ENCODE measurements at regions not wholly inside any gene's neighbourhood (a gene's known extent, or its start where the extent isn't known, plus 50 kb on each side); places are given as distances from the start of the nearest gene placed in this dataset.

- Mint-ChIP-seq H3K9me3 (ENCODE audit: low read depth) (no peaks in the 10 kb centered on the region), H3K4me3 (ENCODE audit: unreplicated experiment) (no peak overlapping the region), H3K27ac (ENCODE audit: unreplicated experiment) (no peak overlapping the region), H3K36me3 (ENCODE audit: low read depth) (no peaks in the 10 kb centered on the region), H3K27me3 (ENCODE audit: low read depth) (peaks cover 2% of the 10 kb centered on the region), H3K4me1 (ENCODE audit: low read depth) (no peaks in the 10 kb centered on the region)
- TF ChIP-seq CTCF (IDR thresholded peaks at IDR 0.05): no peak
- no peak for DNase-seq (ENCODE audit: low spot score)
These were observed 144.6 kb downstream of the SOX3 start for GRCh38 chrX:140360284-140360683.

DNA sequence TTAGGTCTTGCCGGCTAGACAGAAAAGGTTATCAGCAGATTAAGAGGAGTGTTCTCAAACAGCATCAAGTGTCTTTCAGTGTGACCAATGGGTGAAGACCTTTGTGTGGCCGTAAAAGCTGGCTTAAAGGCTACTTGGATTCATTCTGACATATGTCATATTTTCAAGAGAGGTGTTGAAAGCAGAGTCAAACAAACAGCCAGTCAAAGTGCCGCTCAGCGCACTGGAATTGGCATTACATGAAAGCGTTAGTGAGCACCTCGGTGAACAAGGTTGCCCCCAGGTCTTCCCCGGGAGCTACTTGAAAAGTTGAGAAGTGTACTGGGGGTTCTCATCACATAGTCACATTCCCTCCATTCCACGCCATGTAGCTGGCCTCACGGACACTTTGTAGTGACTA is 148.9 kb downstream of the SOX3 start:
- Mint-ChIP-seq H3K27ac (ENCODE audit: unreplicated experiment) (no peak overlapping the region), H3K4me1 (ENCODE audit: low read depth) (no peaks in the 10 kb centered on the region), H3K9me3 (ENCODE audit: low read depth) (no peaks in the 10 kb centered on the region), H3K4me3 (ENCODE audit: unreplicated experiment) (no peak overlapping the region), H3K27me3 (ENCODE audit: low read depth) (peaks cover 2% of the 10 kb centered on the region), H3K36me3 (ENCODE audit: low read depth) (no peaks in the 10 kb centered on the region)
- TF ChIP-seq CTCF (IDR thresholded peaks at IDR 0.05): no peak
- DNase-seq (ENCODE audit: low spot score): no peak

DNA sequence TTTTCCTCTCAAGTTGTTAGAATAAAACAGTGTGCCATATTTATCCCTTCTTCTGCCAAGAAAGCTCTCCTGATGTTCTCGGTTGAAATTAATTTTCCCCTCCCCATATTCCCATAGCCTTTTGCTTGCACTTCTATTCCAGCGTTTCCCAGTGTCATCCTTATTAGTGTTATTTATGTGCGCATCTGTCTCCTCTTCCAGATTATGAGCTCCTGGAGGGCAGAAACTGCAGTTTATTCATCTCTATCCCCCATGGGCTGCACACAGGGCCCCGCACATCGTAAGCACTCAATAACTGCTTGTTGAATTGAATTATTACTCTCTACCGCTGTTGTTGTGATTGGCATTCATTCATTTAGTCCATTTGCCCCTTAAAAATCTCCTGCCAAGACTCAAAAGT is 149.4 kb downstream of the SOX3 start:
- H3K4me3 Mint-ChIP-seq (ENCODE audit: unreplicated experiment): no peak overlapping the region
- DNase-seq (ENCODE audit: low spot score): no peak
- H3K27me3 Mint-ChIP-seq (ENCODE audit: low read depth): peaks cover 2% of the 10 kb centered on the region
- no peak for TF ChIP-seq CTCF (IDR thresholded peaks at IDR 0.05)
- H3K27ac Mint-ChIP-seq (ENCODE audit: unreplicated experiment): no peak overlapping the region
- H3K9me3 Mint-ChIP-seq (ENCODE audit: low read depth): no peaks in the 10 kb centered on the region
- no peaks in the 10 kb centered on the region for H3K36me3 Mint-ChIP-seq (ENCODE audit: low read depth)
- H3K4me1 Mint-ChIP-seq (ENCODE audit: low read depth): no peaks in the 10 kb centered on the region

DNA sequence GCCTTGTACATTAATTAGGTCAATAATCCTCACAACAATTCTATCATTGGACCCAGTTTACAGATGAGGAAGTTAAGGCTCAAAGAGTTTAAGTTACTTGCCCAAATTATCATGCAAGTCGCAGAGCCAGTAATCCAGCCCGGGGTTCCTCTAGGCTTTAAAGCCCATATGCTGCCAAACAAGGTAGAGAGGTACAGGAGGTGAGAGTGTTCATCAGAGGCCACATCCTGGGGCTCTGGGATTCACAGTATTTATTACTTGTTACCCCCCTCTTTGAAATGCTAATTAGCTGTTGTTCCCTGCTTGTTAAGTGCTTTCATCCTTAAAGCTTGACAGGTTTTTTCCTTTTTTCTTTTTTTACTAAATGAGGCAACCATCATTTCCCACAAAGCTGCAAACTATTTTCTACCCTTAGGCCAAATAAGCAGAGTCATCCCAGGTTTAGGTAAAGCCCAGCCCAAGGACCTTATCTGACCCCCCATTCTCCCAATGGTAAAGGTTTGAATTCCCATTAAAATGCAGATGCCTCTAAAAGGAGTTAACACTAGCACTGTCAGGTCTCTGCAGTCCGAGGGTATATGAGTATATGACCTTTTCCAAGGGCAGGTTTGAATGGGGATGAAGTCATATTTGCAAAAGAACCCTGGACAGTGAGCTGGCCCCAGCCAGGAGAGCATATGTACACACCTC is 150.3 kb downstream of the SOX3 start:
- no peak overlapping the region for H3K27ac Mint-ChIP-seq (ENCODE audit: unreplicated experiment)
- H3K9me3 Mint-ChIP-seq (ENCODE audit: low read depth): no peaks in the 10 kb centered on the region
- H3K4me3 Mint-ChIP-seq (ENCODE audit: unreplicated experiment): no peak overlapping the region
- no peaks in the 10 kb centered on the region for H3K4me1 Mint-ChIP-seq (ENCODE audit: low read depth)
- peaks cover 2% of the 10 kb centered on the region for H3K27me3 Mint-ChIP-seq (ENCODE audit: low read depth)
- DNase-seq (ENCODE audit: low spot score): no peak
- H3K36me3 Mint-ChIP-seq (ENCODE audit: low read depth): no peaks in the 10 kb centered on the region
- TF ChIP-seq CTCF (IDR thresholded peaks at IDR 0.05): no peak

DNA sequence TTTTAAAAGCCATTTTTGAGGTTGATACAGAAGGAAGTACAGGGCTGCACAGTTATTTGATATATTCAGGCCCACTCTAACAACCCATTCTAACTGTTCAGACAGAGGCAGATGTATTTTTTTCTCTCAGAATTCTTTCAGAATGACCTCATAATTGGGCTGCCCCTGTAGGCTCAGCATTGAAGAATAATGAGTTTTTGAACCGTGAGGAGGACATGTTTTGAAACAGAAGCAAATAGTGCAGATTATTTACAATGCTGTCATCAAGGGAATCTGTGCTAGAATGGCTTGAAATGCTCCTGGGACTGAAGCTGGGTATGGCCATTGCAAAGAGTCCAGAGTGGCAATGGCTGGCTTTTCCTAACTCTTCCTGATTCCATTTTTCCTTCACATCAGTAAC is 158.1 kb downstream of the SOX3 start:
- H3K36me3 Mint-ChIP-seq (ENCODE audit: low read depth): no peaks in the 10 kb centered on the region
- no peaks in the 10 kb centered on the region for H3K4me1 Mint-ChIP-seq (ENCODE audit: low read depth)
- DNase-seq (ENCODE audit: low spot score): no peak
- no peaks in the 10 kb centered on the region for H3K9me3 Mint-ChIP-seq (ENCODE audit: low read depth)
- H3K27me3 Mint-ChIP-seq (ENCODE audit: low read depth): no peaks in the 10 kb centered on the region
- TF ChIP-seq CTCF (IDR thresholded peaks at IDR 0.05): no peak
- no peak overlapping the region for H3K4me3 Mint-ChIP-seq (ENCODE audit: unreplicated experiment)
- H3K27ac Mint-ChIP-seq (ENCODE audit: unreplicated experiment): no peak overlapping the region
